ENCODE measurements at regions not wholly inside any gene's neighbourhood (a gene's known extent, or its start where the extent isn't known, plus 50 kb on each side); places are given as distances from the start of the nearest gene placed in this dataset.
"Not testable (repeated sequence)": the region's sequence is repeated elsewhere in the genome, so short reads cannot be mapped to it uniquely, and the experiment has no call there.

- FAIRE-seq (no peak), DNase-seq (ENCODE audit: extremely low spot score, insufficient read length, low read depth) (no peak)
These were observed 227.2 kb downstream of the SLCO4C1 start for GRCh38 chr5:102068870-102069269.

DNA sequence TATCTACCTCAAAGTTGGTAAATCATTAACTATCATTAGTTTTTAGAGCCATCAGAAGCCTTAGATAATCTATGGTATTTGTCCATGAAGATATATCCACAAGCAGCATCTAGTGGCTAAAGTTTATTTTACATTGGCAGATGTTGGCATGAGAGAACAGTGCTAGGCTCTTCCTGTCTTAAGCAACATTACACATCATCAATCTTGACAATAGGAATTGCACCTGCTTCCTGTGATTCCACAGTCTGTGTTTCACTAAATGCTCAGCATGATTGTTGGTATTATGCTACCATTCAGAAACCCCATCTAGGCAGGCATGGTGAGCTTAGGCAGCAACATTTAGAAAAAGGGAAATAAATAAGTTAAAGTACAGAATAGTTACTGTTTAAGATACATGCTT lies 246.6 kb downstream of the SLCO4C1 start:
- DNase-seq (ENCODE audit: extremely low spot score, insufficient read length, low read depth) = no peak
- FAIRE-seq = no peak

DNA sequence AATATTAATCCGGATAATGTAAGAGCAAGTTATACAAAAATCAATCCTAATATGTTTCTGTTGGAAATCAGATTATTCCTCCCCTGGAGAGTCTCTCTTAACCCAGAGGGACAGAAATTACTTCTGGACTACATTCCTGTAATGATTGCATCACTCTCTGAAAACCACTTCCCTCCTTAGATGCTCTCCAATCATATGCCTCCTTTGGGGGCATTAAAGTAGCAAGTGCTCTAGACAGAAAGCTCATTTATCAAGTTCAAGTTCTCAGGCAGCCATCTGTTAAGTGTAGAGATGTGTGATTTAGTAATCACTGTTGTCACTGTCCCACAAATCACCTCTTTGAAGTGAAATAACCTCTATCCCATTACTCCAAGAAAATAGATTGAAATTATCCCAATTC lies 247.1 kb downstream of the SLCO4C1 start:
- FAIRE-seq = no peak
- no peak for DNase-seq (ENCODE audit: extremely low spot score, insufficient read length, low read depth)

DNA sequence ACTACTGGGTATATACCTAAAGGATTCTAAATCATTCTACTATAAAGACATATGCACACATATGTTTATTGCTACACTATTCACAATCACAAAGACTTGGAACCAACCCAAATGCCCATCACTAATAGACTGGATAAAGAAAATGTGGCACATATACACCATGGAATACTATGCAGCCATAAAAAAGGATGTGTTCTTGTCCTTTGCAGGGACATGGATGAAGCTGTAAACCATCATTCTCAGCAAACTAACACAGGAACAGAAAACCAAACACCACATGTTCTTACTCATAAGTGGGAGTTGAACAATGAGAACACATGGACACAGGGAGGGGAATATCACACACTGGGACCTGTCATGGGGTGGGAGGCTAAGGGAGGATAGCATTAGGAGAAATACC lies 249.0 kb downstream of the SLCO4C1 start:
- FAIRE-seq; DNase-seq (ENCODE audit: extremely low spot score, insufficient read length, low read depth): not testable (repeated sequence)

GRCh38 chr5:102040326-102040725 lies 255.8 kb downstream of the SLCO4C1 start:
- no peak for DNase-seq (ENCODE audit: extremely low spot score, insufficient read length, low read depth)
- no peak for FAIRE-seq

DNA sequence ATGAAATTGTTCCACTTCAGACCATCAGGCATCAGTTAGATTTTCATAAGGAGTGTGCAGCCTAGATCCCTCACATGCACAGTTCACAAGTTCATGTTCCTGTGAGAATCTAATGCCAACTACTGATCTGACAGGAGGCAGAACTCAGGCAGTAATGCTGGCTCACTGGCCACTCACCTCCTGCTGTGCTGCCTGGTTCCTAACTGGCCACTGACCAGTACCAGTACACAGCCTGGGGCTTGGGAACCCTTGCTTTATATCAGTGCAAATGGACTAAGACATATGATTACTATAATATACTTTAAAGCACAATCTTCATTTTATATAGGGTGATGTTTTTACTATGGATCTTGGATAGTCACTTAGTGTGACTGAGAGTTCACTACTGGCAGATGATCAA lies 259.2 kb downstream of the SLCO4C1 start:
- FAIRE-seq (no peak), DNase-seq (ENCODE audit: extremely low spot score, insufficient read length, low read depth) (no peak)

DNA sequence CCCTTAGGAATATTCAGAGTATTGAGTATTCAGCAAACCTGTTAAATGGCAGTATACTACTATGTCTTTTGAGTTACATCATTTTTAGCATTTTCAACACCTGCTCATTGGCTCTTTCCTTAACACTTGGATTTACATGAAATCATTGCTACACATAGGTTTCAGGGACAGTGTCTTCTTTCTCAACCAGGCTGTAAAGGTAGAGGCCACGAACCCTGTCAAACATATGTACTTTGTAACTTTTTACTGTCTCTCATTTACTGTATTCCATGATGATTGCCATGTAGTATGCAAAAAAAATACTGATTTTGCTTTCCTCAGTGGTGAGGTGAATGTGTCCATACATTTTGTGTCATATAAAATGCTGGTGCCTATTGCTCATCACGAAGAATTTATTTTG lies 264.4 kb downstream of the SLCO4C1 start:
- FAIRE-seq (no peak), DNase-seq (ENCODE audit: extremely low spot score, insufficient read length, low read depth) (no peak)

DNA sequence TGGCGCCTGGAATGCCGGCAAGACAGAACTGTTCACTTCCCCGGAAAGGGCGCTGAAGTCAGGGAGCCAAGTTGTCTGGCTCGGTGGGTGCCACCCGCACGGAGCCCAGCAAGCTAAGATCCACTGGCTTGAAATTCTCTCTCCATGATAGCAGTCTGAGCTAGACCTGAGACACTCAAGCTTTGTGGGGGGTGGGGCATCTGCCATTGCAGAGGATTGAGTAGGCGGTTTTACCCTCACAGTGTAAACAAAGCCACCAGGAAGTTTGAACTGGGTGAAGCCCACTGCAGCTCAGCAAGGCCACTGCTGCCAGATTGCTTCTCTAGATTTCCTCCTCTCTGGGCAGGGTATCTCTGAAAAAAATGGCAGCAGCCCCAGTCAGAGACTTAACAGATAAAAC lies 277.4 kb downstream of the SLCO4C1 start:
- FAIRE-seq = no peak
- DNase-seq (ENCODE audit: extremely low spot score, insufficient read length, low read depth) = no peak

DNA sequence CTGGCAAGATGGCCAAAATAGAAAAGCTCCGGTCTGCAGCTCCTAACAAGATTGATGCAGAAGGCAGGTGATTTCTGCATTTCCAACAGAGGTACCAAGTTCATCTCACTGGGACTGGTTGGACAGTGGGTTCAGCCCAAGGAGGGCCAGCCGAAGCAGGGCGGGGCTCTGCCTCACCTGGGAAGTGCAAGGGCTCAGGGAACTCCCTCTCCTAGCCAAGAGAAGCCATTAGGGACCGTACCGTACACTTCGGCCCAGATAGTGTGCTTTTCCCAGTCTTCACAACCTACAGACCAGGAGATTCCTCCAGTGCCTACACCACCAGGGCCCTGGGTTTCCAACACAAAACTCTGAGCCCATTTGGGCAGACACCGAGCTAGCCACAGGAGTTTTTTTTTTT lies 277.8 kb downstream of the SLCO4C1 start:
- DNase-seq (ENCODE audit: extremely low spot score, insufficient read length, low read depth) (no peak), FAIRE-seq (no peak)

DNA sequence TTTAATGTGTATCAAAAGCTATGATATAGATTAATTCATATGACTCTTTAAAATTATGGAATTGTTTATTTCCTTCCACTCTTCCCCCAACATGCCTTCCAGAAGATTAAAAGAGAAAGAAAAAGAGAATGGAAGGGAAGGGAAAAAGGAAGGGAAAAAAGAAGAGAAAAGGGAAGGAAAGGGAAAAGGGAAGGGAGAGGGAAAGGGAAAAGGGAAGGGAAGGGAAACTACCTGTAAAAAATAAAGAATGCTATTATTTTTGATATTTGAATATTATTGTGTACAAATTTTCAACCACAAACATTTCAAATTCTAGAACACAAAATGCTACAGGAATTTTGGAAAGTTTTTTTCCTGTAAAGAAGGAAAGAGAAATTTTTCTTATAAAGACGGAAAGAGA lies 281.7 kb downstream of the SLCO4C1 start:
- FAIRE-seq = no peak
- no peak for DNase-seq (ENCODE audit: extremely low spot score, insufficient read length, low read depth)

- FAIRE-seq (no peak), DNase-seq (ENCODE audit: extremely low spot score, insufficient read length, low read depth) (no peak)
These were observed 285.4 kb downstream of the SLCO4C1 start for GRCh38 chr5:102010644-102011043.

DNA sequence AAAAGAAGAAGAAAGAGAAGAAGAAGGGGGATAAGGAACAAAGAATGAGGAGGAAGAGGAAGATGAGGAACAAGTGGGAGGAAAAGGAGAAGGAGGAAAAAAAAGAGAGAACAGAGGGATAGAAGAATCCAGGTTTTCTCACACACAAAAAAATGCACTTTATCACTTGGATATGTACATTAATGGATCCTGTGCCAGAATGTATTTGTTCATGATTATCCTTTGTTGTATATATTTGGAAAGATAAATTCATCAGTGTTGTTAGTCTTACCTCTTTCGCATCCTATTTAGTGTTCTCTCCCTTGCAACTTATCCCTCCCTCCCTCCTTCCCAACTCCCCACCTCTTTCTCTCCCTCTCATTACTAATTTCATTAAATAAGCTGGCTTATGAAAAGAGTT lies 298.8 kb downstream of the SLCO4C1 start:
- FAIRE-seq = no peak
- DNase-seq (ENCODE audit: extremely low spot score, insufficient read length, low read depth) = no peak

GRCh38 chr5:101995585-101995984 lies 300.5 kb downstream of the SLCO4C1 start:
- DNase-seq (ENCODE audit: extremely low spot score, insufficient read length, low read depth) (no peak), FAIRE-seq (no peak)

GRCh38 chr5:101991486-101991885 lies 304.6 kb downstream of the SLCO4C1 start:
- FAIRE-seq (no peak), DNase-seq (ENCODE audit: extremely low spot score, insufficient read length, low read depth) (no peak)

DNA sequence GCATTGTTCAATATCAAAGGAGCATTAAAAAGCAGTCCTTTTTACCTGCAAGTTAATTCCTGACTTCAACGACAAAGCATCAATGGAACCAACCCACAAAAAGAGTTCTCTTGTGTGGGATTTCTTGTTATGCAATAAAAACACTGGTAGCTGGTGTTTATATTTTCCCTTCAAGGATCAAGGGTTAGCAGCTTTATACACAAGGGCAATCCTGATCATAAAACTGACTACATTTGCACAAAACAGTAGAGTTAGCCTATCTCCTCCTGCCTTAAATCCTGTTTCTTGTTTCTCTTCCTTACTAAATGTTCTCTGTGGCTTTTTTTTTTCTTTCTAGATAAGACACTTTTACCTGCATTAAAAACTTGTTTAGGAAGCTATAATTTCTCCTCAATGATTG lies 306.4 kb downstream of the SLCO4C1 start:
- DNase-seq (ENCODE audit: extremely low spot score, insufficient read length, low read depth) (no peak), FAIRE-seq (no peak)

GRCh38 chr5:101977729-101978345 lies 318.2 kb downstream of the SLCO4C1 start:
- FAIRE-seq (peak; percentile 80), DNase-seq (ENCODE audit: extremely low spot score, insufficient read length, low read depth) (peak; percentile 14)

GRCh38 chr5:101976933-101977332 lies 319.2 kb downstream of the SLCO4C1 start:
- DNase-seq (ENCODE audit: extremely low spot score, insufficient read length, low read depth) (no peak), FAIRE-seq (no peak)

- FAIRE-seq = no peak
- no peak for DNase-seq (ENCODE audit: extremely low spot score, insufficient read length, low read depth)
These were observed 326.3 kb downstream of the SLCO4C1 start for GRCh38 chr5:101969742-101970141.

DNA sequence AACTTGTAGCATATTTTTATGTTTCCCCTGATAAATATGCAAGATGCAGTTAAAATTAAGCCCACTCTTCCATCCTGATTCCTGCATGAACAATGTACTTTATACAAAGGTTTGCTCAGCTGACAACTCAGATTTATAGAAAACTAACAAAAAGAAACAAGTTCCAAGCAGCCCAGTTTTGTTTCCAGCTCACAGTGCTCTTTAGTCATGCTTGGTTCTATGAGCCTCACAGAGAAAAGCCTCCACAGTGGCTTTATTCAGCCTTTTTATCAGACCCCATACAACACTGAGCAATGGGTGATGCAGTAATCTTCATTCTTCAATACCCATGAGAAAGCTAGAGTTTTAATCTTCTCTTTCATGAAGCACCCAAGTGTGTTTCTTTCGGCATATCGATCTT lies 329.6 kb downstream of the SLCO4C1 start:
- DNase-seq (ENCODE audit: extremely low spot score, insufficient read length, low read depth) (no peak), FAIRE-seq (no peak)

GRCh38 chr5:101955891-101956290 lies 340.2 kb downstream of the SLCO4C1 start:
- no peak for FAIRE-seq
- no peak for DNase-seq (ENCODE audit: extremely low spot score, insufficient read length, low read depth)

DNA sequence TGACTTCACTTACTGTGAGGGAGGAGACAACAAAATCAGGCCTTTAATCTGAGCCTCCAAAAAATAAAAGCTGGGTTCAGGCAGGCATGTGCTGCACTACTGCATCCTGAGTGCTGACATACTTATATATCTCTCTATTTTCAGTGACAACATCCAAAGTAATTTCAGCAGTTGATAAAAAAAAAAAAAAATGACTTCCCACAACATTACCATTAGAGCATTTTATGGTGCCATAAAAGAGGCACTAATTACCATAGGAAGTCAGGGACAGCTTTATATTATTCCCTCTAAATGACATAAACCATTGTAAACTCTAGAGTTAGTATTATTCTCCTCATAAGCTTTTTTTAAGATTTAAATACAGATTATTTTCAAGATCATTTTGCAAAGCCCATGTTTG lies 346.1 kb downstream of the SLCO4C1 start:
- DNase-seq (ENCODE audit: extremely low spot score, insufficient read length, low read depth) (no peak), FAIRE-seq (no peak)

DNA sequence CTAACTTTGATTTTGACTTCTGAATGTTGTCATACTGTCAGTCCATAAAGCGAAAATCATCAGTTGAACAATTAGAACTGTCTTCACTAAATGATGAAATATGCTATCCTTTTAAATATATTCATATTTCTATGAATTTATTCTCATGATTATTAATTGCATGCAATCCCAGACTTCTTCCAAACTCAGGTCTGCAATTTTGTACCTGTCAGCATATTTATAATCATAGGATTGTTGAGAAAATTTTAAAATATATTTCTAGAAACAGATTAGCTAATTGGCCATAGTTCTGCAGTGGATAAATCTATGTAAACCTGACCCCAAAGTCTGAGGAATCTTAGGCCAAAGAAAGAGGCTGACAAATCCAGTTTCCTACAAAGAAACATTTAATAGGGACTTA lies 347.5 kb downstream of the SLCO4C1 start:
- DNase-seq (ENCODE audit: extremely low spot score, insufficient read length, low read depth) = no peak
- no peak for FAIRE-seq

DNA sequence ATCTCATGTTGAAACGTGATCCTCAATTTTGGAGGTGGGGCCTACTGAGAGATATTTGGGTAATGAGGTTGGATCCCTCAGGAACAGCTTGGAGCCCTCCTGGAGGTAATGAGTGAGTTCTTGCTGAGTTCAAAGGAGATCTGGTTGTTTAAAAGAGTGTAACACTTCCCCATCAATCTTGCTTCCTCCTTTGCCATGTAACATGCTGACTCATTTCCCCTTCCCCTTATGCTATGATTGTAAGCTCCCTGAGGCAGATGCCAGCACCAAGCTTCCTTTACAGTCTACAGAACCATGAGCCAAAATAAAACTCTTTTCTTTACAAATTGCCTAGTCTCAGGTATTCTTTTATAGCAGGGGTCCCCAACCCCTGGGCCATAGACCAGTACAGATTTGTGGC lies 352.3 kb downstream of the SLCO4C1 start:
- DNase-seq (ENCODE audit: extremely low spot score, insufficient read length, low read depth) (no peak), FAIRE-seq (no peak)

Data from GM18507 (cell line).